ENCODE measurements at regions not wholly inside any gene's neighbourhood (a gene's known extent, or its start where the extent isn't known, plus 50 kb on each side); places are given as distances from the start of the nearest gene placed in this dataset.

GRCh38 chr10:64271508-64271907, 750.3 kb downstream of the REEP3 start:
- TF ChIP-seq CTCF (IDR thresholded peaks at IDR 0.05; ENCODE audit: low read length): no peak
- TF ChIP-seq EZH2 (IDR thresholded peaks at IDR 0.05; ENCODE audit: borderline replicate concordance, low read length): no peak
